Stimulated activated CD4-positive, alpha-beta T cell treated with anti-CD3 and anti-CD28 coated beads, Interleukin-15, amount 100 ng/mL, for 48 hours (primary cell): ENCODE measurements at regions not wholly inside any gene's neighbourhood (a gene's known extent, or its start where the extent isn't known, plus 50 kb on each side); places are given as distances from the start of the nearest gene placed in this dataset.

ENCODE experiments used
- DNase-seq, 2 donors: peaks; one replicate each; pipeline ENCODE4 v3.0.0-alpha.2; 2020; ENCODE audit warnings: low read depth in 2 of 2

- no peak for DNase-seq
These were observed 326.6 kb downstream of the MN1 start for GRCh38 chr22:27474711-27475547.

DNA sequence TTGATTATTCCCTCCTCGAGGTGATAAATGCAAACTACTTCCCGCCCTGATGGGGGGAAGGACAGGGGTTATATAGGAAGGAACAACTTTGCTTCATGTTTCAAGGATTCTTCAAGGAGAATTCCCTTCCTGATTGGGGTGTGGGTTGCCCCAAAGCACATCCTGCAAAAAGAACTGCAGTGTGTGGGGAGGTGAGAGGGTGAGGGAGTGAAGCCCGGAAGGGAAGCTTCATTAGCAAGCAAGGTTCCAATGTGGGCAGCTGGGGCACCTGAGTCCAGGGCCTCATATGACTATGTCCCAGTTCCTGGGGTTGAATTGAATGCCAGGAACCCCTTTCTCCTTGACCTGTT lies 326.0 kb downstream of the MN1 start:
- DNase-seq: no peak

DNA sequence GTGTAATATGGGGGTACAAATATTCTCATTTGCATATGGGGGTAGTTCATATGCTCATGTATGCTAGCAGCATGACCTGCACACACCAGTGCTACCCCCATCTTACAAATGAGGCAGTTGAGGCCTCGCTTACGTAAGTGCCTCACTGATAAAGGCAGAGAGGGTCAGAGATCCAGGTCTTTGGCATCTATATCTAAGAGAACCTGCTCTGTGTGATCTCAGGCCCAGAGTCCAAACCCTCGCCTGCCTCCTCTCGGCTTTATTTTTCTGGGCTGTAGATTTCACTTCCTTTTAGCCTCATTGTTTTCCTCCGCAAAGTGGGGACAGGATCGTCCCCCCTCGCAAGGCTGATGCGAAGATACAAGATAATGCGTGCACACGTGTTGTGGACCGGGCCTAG lies 325.2 kb downstream of the MN1 start:
- no peak for DNase-seq

DNA sequence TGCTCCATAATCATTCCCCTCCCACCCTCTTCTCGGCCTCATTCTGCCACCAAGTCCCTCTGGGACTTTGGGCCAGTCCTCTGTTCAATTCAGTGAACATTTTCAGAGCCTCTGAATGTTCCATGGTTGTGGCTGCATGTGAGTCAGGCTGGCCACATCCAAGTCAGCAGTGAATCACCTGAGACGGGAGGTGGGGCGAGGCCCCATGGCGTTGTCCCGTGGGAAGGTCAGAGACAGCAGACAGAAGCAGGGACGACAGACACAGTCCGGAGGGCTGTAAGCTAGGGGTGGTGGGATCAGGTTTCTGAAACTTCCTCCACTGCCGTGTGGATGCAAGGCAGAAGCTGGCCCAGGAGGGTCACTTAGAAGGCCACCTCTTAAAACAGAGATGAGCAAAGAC lies 324.8 kb downstream of the MN1 start:
- no peak for DNase-seq

DNA sequence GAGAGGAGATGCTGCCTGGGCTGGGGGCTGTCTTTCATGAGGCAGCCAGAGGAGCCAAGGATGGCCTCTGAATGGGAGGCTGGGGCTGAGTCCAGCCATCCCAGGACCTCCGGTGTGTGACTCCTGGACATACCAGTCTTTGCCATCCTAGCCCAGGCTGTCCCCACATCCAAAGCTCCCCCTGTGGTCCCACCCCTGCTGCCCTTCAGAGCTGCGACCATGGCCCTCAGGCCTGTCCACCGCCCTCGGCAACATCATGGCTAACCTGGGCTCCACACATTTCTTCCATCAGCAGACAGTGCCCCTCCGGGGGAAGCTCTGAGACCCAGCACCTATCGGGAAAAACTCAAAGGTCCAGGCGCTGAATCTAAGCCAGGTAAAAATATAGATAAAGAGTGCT lies 324.4 kb downstream of the MN1 start:
- DNase-seq: no peak

DNA sequence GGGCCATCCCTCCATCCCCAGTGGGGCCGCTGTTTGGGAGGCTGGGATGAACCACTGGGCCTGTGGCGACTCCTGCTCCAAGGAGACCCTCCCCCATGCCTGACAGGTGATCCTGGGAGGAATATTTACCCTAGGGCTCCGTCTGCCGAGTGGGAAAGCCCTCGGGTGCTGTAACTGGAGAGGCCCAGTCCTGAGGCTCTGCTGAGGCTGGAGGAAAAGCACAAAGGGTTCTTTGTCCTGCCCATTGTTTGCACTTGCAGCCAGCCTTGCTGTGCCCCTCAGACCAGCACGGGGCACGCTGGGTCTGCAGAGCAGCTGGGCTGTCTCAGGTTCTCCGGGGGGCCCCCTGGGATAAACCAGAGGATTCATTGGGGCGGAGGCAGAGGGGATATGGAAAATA lies 321.1 kb downstream of the MN1 start:
- no peak for DNase-seq

- no peak for DNase-seq
These were observed 319.2 kb downstream of the MN1 start for GRCh38 chr22:27482402-27482801.

- DNase-seq: no peak
These were observed 318.3 kb downstream of the MN1 start for GRCh38 chr22:27483095-27483785.

- DNase-seq: no peak
These were observed 315.7 kb downstream of the MN1 start for GRCh38 chr22:27485842-27486241.

- no peak for DNase-seq
These were observed 313.7 kb downstream of the MN1 start for GRCh38 chr22:27487600-27488452.

DNA sequence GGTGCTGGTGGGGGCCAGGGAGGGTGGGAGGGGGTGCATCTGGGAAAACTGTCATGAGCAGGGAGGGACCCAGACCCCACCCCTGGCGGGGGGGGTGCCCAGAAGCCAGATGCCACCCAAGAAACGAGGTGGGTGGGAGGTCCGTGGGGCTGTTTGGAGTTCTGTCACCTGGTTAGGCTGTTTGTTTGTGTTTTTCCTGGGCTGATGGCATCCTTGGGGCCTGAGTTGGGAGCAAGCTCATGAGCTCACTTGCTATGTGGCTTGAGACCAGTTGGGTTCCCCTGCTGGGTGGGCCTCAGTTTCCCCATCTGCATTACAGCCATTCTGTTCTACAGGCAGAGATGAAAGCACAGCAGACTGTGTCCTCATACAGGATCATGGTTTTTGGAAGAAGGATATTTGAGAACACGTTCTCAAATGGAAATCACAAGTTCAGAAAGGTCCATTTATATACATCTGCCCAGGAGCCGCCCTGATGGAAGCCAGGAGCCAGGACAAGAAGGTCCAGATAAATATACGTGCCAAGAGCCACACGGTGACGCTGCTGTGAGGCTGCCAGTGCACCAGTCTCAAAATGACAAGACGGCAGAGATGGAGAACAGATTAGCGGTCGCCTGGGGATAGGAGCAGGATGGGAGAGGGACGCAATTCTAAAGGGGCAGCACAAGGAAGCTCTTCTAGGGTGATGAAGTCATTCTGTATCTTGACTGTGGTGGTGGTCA lies 312.9 kb downstream of the MN1 start:
- no peak for DNase-seq

DNA sequence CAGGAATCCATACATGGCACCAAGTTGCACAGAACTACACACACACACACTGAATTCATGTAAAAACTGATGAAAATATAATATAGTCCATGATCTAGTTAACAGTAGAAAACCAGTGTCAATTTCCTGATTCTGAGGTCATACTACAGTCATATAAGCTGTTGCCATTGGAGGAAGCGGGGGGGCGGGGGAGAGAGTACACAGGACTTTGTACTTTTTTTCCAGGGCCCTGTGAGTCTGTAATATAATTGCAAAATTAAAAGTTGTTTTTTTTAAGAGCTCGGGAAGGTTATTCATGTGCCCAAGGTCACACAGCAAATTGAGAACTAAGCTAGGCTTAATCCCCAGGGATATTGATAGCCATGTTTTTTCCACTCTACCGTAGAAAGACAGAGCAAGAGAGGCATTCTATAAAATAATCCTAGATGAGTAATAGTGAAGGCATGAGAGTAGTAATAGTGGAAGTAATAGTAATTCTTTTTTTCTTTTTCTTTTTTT lies 312.3 kb downstream of the MN1 start:
- no peak for DNase-seq

DNA sequence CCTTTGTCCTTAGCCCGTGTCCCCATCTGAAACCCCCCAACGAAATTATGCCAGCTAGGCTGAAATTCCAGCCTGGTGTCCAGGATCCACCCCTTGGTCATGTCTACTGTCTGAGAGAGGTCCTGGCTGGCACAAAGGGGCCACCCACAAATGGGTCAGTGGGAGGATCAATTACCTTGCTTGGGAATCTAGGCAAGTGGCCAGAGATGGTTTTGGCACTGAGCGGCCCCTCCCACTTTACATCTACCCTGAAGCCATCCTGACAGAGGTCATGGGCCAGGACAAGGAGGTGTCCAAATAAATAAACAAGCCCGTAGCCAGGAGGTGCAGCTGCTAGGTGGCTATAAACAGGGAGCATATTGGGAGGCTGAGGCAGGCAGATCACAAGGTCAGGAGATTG lies 311.5 kb downstream of the MN1 start:
- no peak for DNase-seq

DNA sequence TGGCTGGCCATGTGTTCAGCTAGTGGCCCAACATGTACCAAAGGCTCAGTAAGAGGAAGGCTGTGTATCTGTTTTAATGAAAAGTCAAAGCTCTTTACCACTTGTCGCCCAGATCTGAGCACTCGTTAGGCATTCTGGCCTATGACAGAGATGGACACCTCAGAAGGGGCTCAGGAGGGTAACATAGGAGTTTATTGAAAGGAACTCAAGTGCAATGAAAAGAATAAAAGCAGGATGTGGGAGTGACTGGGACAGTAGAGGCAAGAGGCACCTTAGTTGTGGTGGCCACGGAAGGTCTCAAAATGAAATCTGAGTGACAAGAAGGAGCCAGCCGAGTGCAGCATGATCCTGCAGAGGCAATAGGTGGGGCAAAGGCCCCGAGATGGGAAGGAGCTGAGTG lies 309.7 kb downstream of the MN1 start:
- DNase-seq: no peak

DNA sequence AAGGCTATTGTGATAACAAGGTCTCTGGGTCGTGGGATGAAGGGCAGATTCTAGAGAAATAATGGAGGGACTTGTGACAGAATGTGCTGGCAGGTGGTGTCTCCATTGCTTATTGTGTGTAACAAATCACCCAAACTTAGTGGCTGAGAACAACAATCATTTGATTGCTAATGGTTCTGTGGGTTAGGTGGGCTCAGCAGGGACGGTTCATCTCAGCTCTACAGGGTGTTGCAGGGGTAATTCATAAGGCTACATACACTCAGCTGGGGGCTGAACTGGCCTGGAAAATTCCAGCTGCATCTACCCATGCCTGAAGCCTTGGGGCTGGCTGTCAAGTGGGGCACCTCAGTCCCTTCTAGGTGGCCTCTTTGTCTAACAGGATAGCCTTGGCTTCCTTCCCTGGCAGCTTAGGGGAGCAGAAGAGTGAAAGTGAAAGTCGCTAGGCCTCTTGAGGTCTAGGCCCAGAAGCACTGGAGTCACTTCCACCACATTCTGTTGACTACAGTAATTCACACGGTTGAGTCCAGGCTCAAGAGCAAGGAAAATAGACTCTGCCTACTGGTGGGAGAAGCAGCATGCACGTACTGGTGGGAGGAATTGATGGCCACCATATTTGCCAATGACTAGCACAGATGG lies 308.9 kb downstream of the MN1 start:
- no peak for DNase-seq

- no peak for DNase-seq
These were observed 307.8 kb downstream of the MN1 start for GRCh38 chr22:27493796-27494195.

DNA sequence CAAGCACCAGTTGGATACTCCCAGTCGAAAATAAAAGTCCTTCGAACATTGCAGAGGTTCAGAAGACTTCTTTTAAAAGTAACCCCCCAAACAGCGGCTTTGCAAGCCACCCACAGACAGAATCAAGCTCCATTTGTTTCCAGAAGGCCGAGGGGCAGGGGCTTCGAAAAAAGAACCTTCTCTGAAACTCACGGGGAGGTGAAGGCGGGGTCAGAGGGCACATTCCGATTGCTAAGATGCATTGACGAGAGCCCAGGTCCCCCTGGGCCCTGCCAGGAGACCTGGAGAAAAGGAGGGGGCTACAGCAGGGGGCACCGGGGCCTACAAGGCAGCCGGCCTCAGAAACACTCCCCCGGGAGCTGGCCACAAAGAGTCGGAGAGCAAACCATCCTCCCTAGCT lies 306.8 kb downstream of the MN1 start:
- DNase-seq: no peak

DNA sequence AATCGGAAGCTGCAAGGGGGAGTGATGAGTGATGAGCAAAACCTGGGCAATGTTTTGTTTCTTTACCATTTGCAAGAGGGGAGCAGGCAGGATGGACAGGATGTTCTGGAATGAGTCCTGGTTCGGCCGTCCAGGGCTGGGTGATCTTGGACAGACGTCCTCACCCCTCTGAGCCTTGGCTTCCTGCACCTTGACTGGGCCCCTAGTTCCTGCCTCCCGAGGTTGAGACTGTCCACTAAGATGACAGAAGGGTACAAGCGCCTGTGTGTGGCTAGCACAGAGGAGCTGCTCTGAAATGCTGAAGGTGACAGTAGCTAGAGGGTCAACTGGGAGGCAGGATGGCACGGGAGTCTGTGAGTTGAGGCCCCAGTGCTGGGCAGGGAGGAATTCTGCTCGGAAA lies 306.2 kb downstream of the MN1 start:
- no peak for DNase-seq

DNA sequence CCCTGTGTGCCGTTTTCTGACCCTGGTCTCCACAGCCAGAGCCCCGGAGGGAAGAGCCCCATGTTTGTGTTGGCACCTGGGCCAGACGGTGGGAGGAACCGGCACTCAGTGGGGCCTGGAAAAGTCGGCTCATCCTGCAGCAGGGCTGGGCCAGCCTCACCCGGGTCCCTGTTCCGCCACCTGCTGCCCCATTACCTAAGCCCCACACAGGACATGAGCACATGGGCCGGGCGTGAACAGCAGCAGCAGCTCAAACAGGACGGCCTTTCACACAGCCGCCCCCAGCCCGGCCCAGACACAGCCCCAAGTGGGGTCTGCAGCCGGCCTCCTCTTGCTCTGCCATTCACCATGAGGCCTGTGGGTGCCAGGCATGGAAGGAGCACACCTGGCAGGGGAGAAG lies 302.4 kb downstream of the MN1 start:
- no peak for DNase-seq

DNA sequence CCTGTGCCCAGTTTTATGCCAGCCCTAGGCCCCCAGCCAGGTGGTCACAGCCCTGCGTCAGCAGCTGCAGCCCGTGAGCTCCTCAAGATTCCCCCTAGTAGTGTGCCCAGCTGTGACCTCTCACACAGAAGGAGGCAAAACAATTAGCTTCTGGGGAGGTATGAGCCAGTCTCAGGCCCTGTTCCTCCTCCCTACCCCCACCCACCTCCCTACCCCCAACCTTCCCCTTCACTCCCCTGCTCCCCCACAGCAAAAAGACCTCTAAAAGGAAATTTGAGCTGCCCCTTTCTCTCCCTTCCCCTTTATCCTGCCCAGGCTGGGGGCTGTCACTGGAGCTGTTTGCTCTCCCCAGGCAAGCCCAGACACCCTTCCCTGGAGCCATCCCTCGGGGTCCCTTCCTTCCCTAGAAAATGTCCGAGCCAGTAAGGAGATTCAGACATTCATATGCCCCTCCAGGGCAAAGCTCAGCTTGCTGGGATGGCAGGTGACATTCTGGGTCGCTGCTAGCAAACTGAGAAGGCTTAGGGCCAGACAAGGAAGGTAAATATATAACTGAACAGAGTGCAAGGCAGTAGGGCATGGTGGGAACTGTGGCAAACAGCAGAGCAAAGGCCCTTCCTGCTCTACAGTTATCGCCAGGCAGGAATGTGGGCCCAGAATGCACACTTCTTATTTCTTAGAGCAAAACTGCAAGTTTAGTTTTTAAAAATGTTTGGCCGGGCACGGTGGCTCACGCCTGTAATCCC lies 300.2 kb downstream of the MN1 start:
- no peak for DNase-seq

- no peak for DNase-seq
These were observed 299.2 kb downstream of the MN1 start for GRCh38 chr22:27502327-27502726.
